GM21737 (cell line): ENCODE measurements at regions not wholly inside any gene's neighbourhood (a gene's known extent, or its start where the extent isn't known, plus 50 kb on each side); places are given as distances from the start of the nearest gene placed in this dataset.
"Not testable (repeated sequence)": the region's sequence is repeated elsewhere in the genome, so short reads cannot be mapped to it uniquely, and the experiment has no call there.

ENCODE experiments used
- ATAC-seq: cut with Tn5 transposase; IDR thresholded peaks from one replicate; pipeline ENCODE4 v1.9.1; 2021; ENCODE audit warnings: mild to moderate bottlenecking, moderate library complexity; ENCODE audit not compliant: unreplicated experiment

DNA sequence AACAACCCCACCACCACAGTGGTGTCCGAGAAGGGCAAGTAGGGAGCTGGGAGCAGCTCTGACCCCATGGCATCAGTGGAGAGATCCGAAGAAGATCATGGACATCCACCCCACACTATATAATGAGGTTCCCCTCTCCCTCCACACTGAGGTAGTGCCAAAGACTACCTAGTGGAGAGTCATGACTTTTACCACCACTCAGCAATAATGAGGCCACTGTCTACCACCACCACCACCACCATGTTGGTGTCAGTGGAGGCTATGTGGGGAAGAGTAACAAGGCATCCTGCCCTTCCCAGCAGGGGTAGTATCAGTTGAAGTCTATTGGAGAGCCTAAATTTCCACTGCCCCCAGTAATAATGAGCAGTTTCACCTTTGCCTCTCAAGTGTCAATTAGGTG is 321.7 kb upstream of the ZC3H15 start:
- no peak for ATAC-seq

GRCh38 chr2:186170693-186171092 is 315.4 kb upstream of the ZC3H15 start:
- no peak for ATAC-seq

- no peak for ATAC-seq
Measured at GRCh38 chr2:186181625-186182024, 304.4 kb upstream of the ZC3H15 start.

DNA sequence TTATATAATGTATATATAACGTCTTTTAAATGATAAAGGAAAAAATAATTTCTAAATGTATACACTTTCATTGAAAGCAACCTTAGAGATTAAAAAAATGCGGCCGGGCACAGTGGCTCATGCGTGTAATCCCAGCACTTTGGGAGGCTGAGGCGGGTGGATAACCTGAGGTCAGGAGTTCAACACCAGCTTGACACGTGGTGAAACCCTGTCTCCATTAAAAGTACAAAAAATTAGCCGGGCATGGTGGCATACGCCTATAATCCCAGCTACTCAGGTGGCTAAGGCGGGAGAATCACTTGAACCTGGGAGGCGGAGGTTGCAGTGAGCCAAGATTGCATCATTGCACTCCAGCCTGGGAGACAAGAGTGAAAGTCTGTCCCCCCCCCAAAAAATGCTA is 303.7 kb upstream of the ZC3H15 start:
- ATAC-seq: not testable (repeated sequence)

- no peak for ATAC-seq
Measured at GRCh38 chr2:186183406-186183805, 302.7 kb upstream of the ZC3H15 start.

DNA sequence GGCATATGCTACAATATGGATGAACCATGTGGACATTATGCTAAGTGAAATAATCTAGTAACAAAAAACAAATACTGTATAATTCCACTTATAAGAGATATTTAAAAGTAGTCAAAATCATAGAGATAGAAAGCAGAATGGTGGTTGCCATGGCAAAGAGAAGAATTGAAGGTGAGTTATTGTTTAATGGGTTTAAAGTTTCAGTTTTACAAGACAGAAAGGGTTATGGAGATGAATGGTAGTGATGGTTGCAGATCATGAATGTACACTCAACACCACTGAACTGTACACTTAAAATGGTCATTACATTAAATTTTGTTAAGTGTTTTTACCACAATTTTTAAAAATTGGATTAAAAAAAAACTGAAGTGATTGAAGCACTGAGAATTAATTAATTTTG is 298.2 kb upstream of the ZC3H15 start:
- ATAC-seq: no peak

GRCh38 chr2:186189816-186190215 is 296.2 kb upstream of the ZC3H15 start:
- no peak for ATAC-seq

GRCh38 chr2:186195696-186196095 is 290.4 kb upstream of the ZC3H15 start:
- ATAC-seq: no peak

- no peak for ATAC-seq
Measured at GRCh38 chr2:186197955-186198354, 288.1 kb upstream of the ZC3H15 start.

- ATAC-seq: no peak
Measured at GRCh38 chr2:186199029-186199428, 287.0 kb upstream of the ZC3H15 start.

DNA sequence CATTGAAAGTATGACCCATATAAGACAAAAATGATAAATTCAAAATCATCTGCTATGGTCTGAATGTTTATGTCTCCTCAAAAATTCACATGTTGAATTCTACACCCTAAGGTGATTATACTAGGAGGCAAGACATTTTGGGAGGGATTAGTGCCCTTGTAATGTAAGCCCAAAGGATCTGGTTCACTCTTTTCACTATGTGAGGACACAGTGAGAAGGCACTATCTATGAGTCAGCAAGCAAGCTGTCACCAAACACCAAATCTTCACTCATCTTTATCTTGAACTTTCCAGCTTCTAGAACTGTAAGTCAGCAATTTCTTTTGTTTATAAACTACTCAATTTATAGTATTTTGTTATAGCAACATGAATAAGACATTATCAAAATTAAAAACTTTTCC is 284.7 kb upstream of the ZC3H15 start:
- no peak for ATAC-seq

GRCh38 chr2:186205254-186205911 is 280.7 kb upstream of the ZC3H15 start:
- ATAC-seq: no peak

- no peak for ATAC-seq
Measured at GRCh38 chr2:186209532-186209931, 276.5 kb upstream of the ZC3H15 start.

DNA sequence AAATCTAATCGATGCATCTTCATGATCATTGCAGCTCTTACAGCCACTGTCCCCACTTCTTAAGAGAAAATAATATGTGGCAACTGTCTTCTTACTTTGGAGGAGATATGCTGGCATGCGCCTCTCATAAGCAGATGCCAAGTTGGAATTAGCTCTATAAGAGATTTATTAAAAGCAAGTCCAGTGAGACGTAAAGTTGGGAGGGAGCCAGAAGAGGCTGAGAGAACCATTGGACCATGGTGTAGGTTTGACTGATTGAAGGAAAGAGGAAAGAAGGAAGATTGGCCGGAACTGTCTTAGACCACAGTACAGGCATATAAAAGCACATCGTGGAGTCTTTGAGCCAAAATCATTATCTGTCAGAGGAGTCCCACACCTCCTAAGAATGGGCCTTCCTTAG is 265.7 kb upstream of the ZC3H15 start:
- no peak for ATAC-seq

DNA sequence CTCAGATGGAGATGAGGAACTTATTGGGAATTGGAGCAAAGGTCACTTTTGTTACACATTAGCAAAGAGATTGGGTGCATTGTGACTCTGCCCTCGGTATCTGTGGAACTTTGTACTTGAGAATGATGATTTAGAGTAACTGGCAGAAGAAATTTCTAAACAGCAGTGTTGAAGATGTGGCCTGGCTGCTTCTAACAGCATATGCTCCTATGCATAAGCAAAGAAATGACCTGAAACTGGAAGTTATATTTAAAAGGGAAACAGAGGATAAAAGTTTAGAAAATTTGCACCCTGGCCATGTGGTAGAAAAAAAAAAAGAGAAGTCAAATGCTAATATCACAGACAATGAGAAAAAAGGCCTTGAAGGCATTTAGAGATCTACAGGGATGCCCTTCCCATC is 256.8 kb upstream of the ZC3H15 start:
- ATAC-seq: no peak

DNA sequence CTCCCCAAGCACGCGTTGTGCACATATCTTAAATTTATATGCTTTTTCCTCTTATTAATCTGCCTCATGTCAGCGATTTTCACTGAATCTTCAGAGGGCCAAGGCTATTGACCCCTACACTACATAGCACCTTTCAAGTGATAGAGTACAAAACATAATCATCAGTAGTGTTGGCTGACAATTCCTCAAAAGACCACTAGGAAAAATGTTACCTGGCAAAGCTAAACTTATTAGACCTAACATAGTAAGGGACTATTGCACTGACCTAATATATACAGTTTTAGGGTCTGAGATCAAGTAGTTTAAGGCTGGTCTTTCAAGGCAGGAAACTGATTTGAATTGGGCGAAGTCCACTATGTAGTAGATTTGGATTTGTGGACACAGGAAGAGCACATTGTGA is 244.2 kb upstream of the ZC3H15 start:
- no peak for ATAC-seq

- no peak for ATAC-seq
Measured at GRCh38 chr2:186254759-186255158, 231.3 kb upstream of the ZC3H15 start.

- ATAC-seq: no peak
Measured at GRCh38 chr2:186255823-186256222, 230.2 kb upstream of the ZC3H15 start.

DNA sequence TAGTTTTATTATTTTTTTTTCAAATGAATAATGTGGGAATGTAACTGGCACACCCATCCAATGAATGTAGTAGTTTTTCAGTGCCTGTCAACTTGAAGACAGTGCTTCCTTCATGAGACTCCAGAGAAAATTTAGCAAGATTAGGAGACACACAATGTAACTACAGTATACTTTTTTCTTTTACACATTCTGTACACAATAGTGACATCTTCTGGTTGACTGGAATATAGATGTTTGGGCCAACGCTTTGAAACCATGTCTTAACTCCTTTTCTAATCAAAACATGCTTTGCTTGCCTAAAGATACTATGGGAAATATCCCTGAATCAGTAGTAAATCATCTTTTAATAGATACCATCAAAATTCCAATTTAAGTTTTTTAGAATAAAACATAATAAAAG is 229.5 kb upstream of the ZC3H15 start:
- no peak for ATAC-seq

- ATAC-seq: no peak
Measured at GRCh38 chr2:186263673-186264250, 222.3 kb upstream of the ZC3H15 start.

- no peak for ATAC-seq
Measured at GRCh38 chr2:186269536-186269935, 216.5 kb upstream of the ZC3H15 start.

GRCh38 chr2:186273953-186274352 is 212.1 kb upstream of the ZC3H15 start:
- ATAC-seq: no peak
